HG03565 (cell line): ENCODE measurements at regions not wholly inside any gene's neighbourhood (a gene's known extent, or its start where the extent isn't known, plus 50 kb on each side); places are given as distances from the start of the nearest gene placed in this dataset.

Experiments
- ATAC-seq: cut with Tn5 transposase; IDR thresholded peaks from one replicate; pipeline ENCODE4 v1.9.1; 2021; ENCODE audit warnings: mild to moderate bottlenecking, moderate library complexity; ENCODE audit not compliant: unreplicated experiment

- no peak for ATAC-seq
These were observed 57.1 kb downstream of the FAM181B start for GRCh38 chr11:82676483-82677094.

DNA sequence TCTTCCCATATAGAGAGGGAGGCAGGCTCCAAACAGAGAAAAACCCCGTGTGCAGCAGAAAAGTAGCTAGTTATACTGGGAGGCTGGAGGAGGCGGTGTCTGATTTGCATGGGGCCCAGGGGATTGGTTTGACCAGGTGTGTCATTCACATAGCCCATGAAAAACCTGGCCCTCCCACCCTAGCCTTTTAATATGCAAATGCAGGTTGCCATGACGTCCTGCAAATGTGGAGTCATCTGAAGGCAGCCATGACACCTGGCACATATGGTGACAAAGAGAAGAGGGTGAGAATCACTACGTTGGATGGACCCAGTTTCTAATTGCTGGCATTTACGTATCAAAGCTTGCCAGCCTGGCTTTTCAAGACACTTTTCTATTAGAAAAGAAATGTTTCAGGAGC, 57.8 kb downstream of the FAM181B start:
- ATAC-seq: no peak

- no peak for ATAC-seq
These were observed 60.0 kb downstream of the FAM181B start for GRCh38 chr11:82673631-82674030.

- no peak for ATAC-seq
These were observed 62.2 kb downstream of the FAM181B start for GRCh38 chr11:82671451-82671850.

DNA sequence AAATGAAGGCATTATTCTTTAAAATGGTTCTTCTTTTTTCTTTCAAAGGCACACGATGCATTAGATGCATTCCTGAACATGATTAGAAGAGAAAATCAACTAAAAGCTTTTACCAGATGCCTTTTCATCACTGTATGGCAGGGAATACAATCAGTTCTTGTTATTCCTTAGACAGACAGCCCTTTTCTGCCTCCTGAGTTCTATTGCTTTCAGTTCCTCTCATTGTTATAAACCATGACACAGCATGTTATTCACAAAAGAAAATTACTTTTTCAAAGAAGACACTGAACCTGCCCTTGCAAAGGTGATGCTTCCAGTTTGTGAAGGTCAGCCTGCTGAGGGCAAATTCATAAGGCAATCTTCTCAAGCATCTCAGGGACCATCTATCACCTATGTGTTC, 70.1 kb downstream of the FAM181B start:
- ATAC-seq: no peak

DNA sequence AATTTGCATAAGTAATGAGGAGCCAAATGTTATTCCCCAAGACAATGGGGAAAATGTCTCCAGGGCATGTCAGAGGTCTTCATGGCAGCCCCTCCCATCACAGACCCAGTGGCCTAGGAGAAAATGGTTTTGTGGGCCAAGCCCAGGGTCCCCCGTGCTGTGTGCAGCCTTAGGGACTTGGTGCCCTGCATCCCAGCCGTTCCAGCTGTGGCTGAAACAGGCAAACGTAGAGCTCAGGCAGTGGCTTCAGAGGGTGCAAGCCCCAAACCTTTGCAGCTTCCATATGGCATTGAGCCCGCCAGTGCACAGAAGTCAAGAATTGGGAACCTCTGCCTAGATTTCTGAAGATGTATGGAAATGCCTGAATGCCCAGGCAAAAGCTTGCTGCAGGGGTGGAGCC, 79.9 kb downstream of the FAM181B start:
- no peak for ATAC-seq

DNA sequence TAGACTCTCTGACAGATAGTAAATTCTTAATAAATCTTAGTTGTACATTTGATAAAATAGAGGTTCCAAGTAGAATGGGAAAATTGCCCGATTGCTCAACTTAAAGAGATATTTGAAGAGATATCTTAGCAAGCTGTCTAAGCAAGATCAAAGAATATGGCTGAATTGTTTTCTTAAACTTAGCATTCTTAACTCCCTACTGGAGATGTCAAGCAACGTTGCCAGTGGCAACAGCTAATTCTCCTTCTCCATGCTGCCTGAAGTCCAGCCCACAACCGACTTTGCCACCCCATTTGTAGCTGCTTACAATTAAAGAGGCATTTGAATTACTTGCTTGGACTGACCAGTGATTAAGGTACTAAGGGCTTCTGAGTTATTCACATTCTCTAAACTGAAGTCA, 94.4 kb downstream of the FAM181B start:
- no peak for ATAC-seq

GRCh38 chr11:82636615-82637014, 97.0 kb downstream of the FAM181B start:
- no peak for ATAC-seq

GRCh38 chr11:82634091-82634490, 99.6 kb downstream of the FAM181B start:
- no peak for ATAC-seq

DNA sequence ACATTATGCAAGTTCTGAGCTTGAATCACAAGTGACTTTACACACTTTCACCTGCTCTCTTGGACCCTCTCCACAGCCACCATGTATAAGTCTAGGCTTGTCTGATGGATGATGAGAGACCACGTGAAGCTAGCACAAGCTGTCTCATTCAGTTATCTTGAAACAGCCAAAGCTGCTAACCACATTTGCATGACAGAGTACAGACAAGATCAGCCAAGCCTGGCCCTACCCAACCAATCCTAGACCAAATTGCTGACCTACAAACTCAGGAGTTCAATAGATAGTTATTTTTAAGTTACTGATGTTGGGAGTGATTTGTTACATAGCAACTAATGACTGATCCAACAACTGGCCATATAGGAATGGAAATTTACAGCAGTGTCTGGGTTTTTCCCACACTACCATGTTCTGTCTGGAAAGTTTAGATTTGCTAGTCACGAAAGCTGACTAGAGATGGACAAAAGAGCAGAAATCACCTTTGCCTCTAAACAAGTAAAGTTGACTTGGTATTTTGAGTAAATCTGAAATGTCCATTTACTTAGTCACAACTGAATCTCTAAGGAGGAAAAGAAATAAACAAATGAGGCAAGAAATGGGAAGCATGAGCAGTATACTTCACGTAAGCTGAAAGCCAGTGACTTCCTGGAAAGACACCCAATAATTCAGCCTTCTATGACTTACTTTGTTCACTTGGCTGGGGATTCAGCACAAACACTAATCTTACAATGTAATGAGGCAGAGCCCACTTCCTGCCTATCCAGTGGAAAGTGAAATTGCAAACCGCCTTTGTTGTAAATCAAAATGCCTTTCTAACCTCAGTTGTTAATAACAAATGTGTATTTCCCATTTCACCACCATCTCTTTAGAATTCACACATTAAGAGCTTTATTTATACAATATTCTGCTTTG, 101.7 kb downstream of the FAM181B start:
- peak; percentile 90 for ATAC-seq

GRCh38 chr11:82610671-82611070, 123.0 kb downstream of the FAM181B start:
- ATAC-seq: no peak

- no peak for ATAC-seq
These were observed 126.9 kb downstream of the FAM181B start for GRCh38 chr11:82606738-82607137.

DNA sequence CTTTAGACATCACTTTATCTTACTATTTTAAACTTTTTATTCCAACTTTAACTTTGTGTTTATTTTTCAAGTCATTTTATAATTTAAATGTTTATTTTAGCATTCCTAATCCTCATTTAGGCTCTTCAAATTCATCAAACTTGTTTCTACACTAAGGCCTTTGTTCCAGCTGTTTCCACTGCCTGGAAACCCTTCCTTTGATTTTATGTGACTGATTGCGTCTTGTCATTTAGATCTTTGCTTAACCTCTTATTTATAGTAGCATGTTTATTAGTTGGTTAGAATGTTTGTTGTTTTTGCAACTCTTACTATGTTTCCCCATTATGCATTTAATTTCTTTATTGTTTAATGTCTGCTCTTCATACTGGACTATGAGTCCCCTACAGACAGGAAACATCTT, 132.0 kb downstream of the FAM181B start:
- ATAC-seq: no peak

- no peak for ATAC-seq
These were observed 133.8 kb downstream of the FAM181B start for GRCh38 chr11:82599836-82600235.

- ATAC-seq: no peak
These were observed 147.1 kb downstream of the FAM181B start for GRCh38 chr11:82586581-82586980.

GRCh38 chr11:82577246-82577645, 156.4 kb downstream of the FAM181B start:
- ATAC-seq: no peak

DNA sequence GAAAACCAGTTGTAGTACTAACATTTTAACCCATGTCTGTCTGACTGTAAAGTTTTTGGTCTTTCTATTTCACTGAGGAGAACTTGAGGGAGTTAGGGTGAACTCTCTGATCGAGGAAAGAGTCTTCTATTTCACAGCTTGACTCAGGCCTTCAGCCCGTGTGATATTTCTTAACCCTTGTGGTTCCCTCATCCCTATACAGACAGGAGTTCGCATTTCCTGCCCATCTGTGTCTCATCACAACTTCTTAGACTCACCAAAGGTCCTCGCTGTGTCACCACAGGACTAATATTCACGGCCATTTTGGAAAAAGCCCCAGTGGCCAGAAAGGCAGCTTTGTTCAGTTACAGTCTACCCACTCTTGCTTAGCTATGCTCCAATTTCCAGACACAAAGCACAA, 172.8 kb downstream of the FAM181B start:
- no peak for ATAC-seq

DNA sequence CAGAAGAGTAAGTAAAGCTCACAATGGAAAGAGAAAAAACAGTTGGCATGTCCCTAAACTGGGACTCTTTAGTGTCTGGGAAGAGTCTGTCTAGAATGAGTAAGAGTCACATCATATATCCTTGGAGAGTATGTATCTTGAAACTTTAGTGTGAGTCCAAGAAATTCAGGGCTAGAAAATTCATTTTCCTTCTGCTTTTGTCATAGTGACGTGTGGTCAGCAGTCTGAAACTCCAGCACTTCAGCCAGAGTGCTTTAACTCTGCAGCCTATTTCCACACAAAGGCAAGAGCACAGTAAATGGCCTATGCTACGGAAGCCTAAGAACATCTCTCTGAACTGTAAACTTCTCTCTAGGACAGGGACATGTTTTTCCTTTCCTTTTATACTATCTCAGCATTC, 174.1 kb downstream of the FAM181B start:
- ATAC-seq: no peak

DNA sequence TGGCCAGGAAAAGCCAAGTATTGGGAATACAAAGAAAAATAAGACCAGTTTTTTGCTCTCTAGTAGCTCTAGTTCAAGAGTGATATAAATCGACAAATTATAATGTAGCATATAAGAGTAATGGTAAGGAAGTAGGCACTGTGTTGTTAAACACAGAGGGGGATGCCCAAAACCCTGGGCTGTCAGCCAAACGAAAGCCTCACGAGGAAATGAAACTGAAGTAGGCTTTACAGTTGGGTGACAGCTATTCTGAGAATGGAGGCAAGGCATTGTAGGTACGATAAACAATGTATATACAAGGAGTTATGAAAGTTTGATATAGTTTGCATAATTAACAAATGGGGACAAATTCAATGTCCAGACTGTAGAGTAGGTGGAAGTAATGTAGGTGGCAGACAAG, 176.4 kb downstream of the FAM181B start:
- peak; percentile 94 for ATAC-seq

DNA sequence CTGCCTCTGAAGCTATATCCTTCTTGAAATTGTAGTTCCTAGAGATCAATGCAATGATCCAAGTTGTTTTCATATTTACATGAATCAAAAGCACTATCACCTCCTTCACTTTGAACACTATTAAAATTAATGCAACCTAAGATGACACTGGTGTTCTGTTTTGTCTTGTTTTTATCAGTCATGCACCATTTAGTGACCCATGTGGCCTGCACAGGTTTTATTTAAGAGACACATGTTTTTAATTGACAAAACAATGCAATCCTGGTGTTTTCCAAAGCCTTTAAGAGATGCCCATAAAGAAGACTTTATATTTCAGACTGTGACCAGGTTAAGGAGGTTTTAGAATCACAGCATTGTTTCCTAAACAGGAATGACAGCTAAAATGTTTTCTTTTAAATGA, 177.5 kb downstream of the FAM181B start:
- no peak for ATAC-seq

- ATAC-seq: no peak
These were observed 186.8 kb downstream of the FAM181B start for GRCh38 chr11:82546661-82547557.
